C4-2B (cell line): ENCODE measurements at regions not wholly inside any gene's neighbourhood (a gene's known extent, or its start where the extent isn't known, plus 50 kb on each side); places are given as distances from the start of the nearest gene placed in this dataset.

Experiments used
- H3K27ac ChIP-seq: fragments of 450-650 bp; 2 replicates; pipeline ENCODE4 v1.5.1; 2017
- CTCF ChIP-seq: fragments of 450-650 bp; conservative IDR thresholded peaks from 2 replicates; pipeline ENCODE4 v1.5.1; 2017; ENCODE audit warnings: mild to moderate bottlenecking
- ZFX ChIP-seq: fragments of 450-650 bp; IDR thresholded peaks from 2 replicates; pipeline ENCODE4 v1.6.1; 2017

- no peak for TF ChIP-seq ZFX
- TF ChIP-seq CTCF = no peak
- H3K27ac ChIP-seq = no peak overlapping the region
These were observed 98.1 kb upstream of the SPOPL start for GRCh38 chr2:138403431-138403927.

- TF ChIP-seq CTCF = no peak
- TF ChIP-seq ZFX = no peak
- H3K27ac ChIP-seq = no peak overlapping the region
These were observed 87.6 kb upstream of the SPOPL start for GRCh38 chr2:138414014-138414413.

GRCh38 chr2:138415985-138416384 lies 85.6 kb upstream of the SPOPL start:
- TF ChIP-seq ZFX = no peak
- no peak for TF ChIP-seq CTCF
- H3K27ac ChIP-seq = no peak overlapping the region

- no peak for TF ChIP-seq CTCF
- no peak for TF ChIP-seq ZFX
- H3K27ac ChIP-seq = no peak overlapping the region
These were observed 83.1 kb upstream of the SPOPL start for GRCh38 chr2:138418453-138418852.

GRCh38 chr2:138421315-138421970 lies 80.1 kb upstream of the SPOPL start:
- no peak overlapping the region for H3K27ac ChIP-seq
- TF ChIP-seq ZFX (no peak), CTCF (no peak)

GRCh38 chr2:138421971-138422335 lies 79.6 kb upstream of the SPOPL start:
- TF ChIP-seq CTCF (no peak), ZFX (no peak)
- H3K27ac ChIP-seq = no peak overlapping the region

GRCh38 chr2:138423198-138423597 lies 78.4 kb upstream of the SPOPL start:
- no peak overlapping the region for H3K27ac ChIP-seq
- TF ChIP-seq ZFX = no peak
- TF ChIP-seq CTCF = no peak
